ENCODE measurements at regions not wholly inside any gene's neighbourhood (a gene's known extent, or its start where the extent isn't known, plus 50 kb on each side); places are given as distances from the start of the nearest gene placed in this dataset.

- DNase-seq (ENCODE audit: low read depth in 2 of 2), result no peak
Measured at GRCh38 chr15:77764095-77764494, 131.4 kb upstream of the LINGO1 start.

- no peak for DNase-seq (ENCODE audit: low read depth in 2 of 2)
Measured at GRCh38 chr15:77762747-77763355, 130.1 kb upstream of the LINGO1 start.

GRCh38 chr15:77759896-77760592 is 127.3 kb upstream of the LINGO1 start:
- no peak for DNase-seq (ENCODE audit: low read depth in 2 of 2)

GRCh38 chr15:77753939-77754338 is 121.2 kb upstream of the LINGO1 start:
- DNase-seq (ENCODE audit: low read depth in 2 of 2), result no peak

- no peak for DNase-seq (ENCODE audit: low read depth in 2 of 2)
Measured at GRCh38 chr15:77753281-77753873, 120.7 kb upstream of the LINGO1 start.

- DNase-seq (ENCODE audit: low read depth in 2 of 2), result no peak
Measured at GRCh38 chr15:77749998-77750540, 117.4 kb upstream of the LINGO1 start.

GRCh38 chr15:77749236-77749997 is 116.7 kb upstream of the LINGO1 start:
- no peak for DNase-seq (ENCODE audit: low read depth in 2 of 2)

- DNase-seq (ENCODE audit: low read depth in 2 of 2), result no peak
Measured at GRCh38 chr15:77748078-77749064, 115.7 kb upstream of the LINGO1 start.

- no peak for DNase-seq (ENCODE audit: low read depth in 2 of 2)
Measured at GRCh38 chr15:77747175-77748077, 114.7 kb upstream of the LINGO1 start.

- DNase-seq (ENCODE audit: low read depth in 2 of 2), result no peak
Measured at GRCh38 chr15:77746254-77747174, 113.8 kb upstream of the LINGO1 start.

- DNase-seq (ENCODE audit: low read depth in 2 of 2), result no peak
Measured at GRCh38 chr15:77744398-77744797, 111.7 kb upstream of the LINGO1 start.

- no peak for DNase-seq (ENCODE audit: low read depth in 2 of 2)
Measured at GRCh38 chr15:77742570-77742969, 109.9 kb upstream of the LINGO1 start.

- no peak for DNase-seq (ENCODE audit: low read depth in 2 of 2)
Measured at GRCh38 chr15:77742127-77742526, 109.4 kb upstream of the LINGO1 start.

GRCh38 chr15:77741106-77741505 is 108.4 kb upstream of the LINGO1 start:
- no peak for DNase-seq (ENCODE audit: low read depth in 2 of 2)

GRCh38 chr15:77739591-77740378 is 107.1 kb upstream of the LINGO1 start:
- no peak for DNase-seq (ENCODE audit: low read depth in 2 of 2)

- DNase-seq (ENCODE audit: low read depth in 2 of 2), result no peak
Measured at GRCh38 chr15:77738441-77739302, 106.0 kb upstream of the LINGO1 start.

- no peak for DNase-seq (ENCODE audit: low read depth in 2 of 2)
Measured at GRCh38 chr15:77738038-77738370, 105.3 kb upstream of the LINGO1 start.

All from stimulated activated CD4-positive, alpha-beta T cell treated with anti-CD3 and anti-CD28 coated beads, Interleukin-4, amount 100 ng/mL, for 48 hours (primary cell).